ENCODE measurements at regions not wholly inside any gene's neighbourhood (a gene's known extent, or its start where the extent isn't known, plus 50 kb on each side); places are given as distances from the start of the nearest gene placed in this dataset.

GRCh38 chr9:108617676-108618075 lies 238.1 kb downstream of the ACTL7B start:
- Mint-ChIP-seq H3K4me3 (no peak overlapping the region), H3K36me3 (no peaks in the 10 kb centered on the region), H3K27me3 (ENCODE audit: low read depth in 3 of 3) (peaks cover 0 to 4% (median 3%) of the 10 kb centered on the region in 3 donors), H3K4me1 (peaks cover 57% of the 10 kb centered on the region), H3K27ac (no peak overlapping the region), H3K9me3 (peaks cover 0 to 2% (median 1%) of the 10 kb centered on the region in 7 donors)
- Histone ChIP-seq H3K4me3 (replicated peaks in 1 of 3; ENCODE audit: low read depth in 2 of 3, low read length in 3 of 3) (no peak overlapping the region), H3K4me2 (replicated peaks; ENCODE audit: extremely low read depth, low read length, poor library complexity, severe bottlenecking) (no peak overlapping the region), H3K9ac (ENCODE audit: insufficient read depth, low read length, poor library complexity, severe bottlenecking) (no peak overlapping the region), H2AFZ (ENCODE audit: insufficient read depth, low read depth, low read length, poor library complexity, severe bottlenecking) (no peak overlapping the region), H3K9me3 (replicated peaks in 1 of 2; ENCODE audit: control insufficient read depth in 1 of 2, insufficient read depth in 1 of 2, low read length in 2 of 2) (no peaks in the 10 kb centered on the region), H4K20me1 (ENCODE audit: insufficient read depth, low read length) (no peaks in the 10 kb centered on the region), H3K36me3 (replicated peaks in 1 of 2; ENCODE audit: control insufficient read depth in 1 of 2, insufficient read depth in 2 of 2, low read length in 2 of 2) (no peaks in the 10 kb centered on the region), H3K27me3 (ENCODE audit: control insufficient read depth in 2 of 2, insufficient read depth in 2 of 2, low read length in 2 of 2) (no peaks in the 10 kb centered on the region), H3K4me1 (ENCODE audit: control insufficient read depth in 1 of 2, insufficient read depth in 2 of 2, low read length in 2 of 2) (peaks cover 35 to 41% of the 10 kb centered on the region in 2 donors), H3K27ac (ENCODE audit: low read depth in 1 of 2, low read length in 2 of 2) (no peak overlapping the region), H3K79me2 (ENCODE audit: insufficient read depth, low read length) (no peaks in the 10 kb centered on the region)
- no peak for TF ChIP-seq CTCF (IDR thresholded peaks at IDR 0.05)
- no peak for DNase-seq
- intact Hi-C loops (cut with micrococcal nuclease) = no loop called here

GRCh38 chr9:108615152-108615551 lies 240.6 kb downstream of the ACTL7B start:
- no peak overlapping the region for H3K4me3 ChIP-seq (replicated peaks in 1 of 3; ENCODE audit: low read depth in 2 of 3, low read length in 3 of 3)
- H3K9me3 Mint-ChIP-seq = peaks cover 0 to 2% (median 0%) of the 10 kb centered on the region in 7 donors
- no peak for TF ChIP-seq CTCF (IDR thresholded peaks at IDR 0.05)
- no peaks in the 10 kb centered on the region for H3K27me3 ChIP-seq (ENCODE audit: control insufficient read depth in 2 of 2, insufficient read depth in 2 of 2, low read length in 2 of 2)
- H3K9me3 ChIP-seq (replicated peaks in 1 of 2; ENCODE audit: control insufficient read depth in 1 of 2, insufficient read depth in 1 of 2, low read length in 2 of 2) = no peaks in the 10 kb centered on the region
- intact Hi-C loops (cut with micrococcal nuclease) = no loop called here
- H3K27me3 Mint-ChIP-seq (ENCODE audit: low read depth in 3 of 3) = peaks cover 0 to 3% (median 2%) of the 10 kb centered on the region in 3 donors
- peak overlapping the region in 1 of 2 donors; percentile 66 for H3K27ac ChIP-seq (ENCODE audit: low read depth in 1 of 2, low read length in 2 of 2)
- no peaks in the 10 kb centered on the region for H3K36me3 ChIP-seq (replicated peaks in 1 of 2; ENCODE audit: control insufficient read depth in 1 of 2, insufficient read depth in 2 of 2, low read length in 2 of 2)
- H3K79me2 ChIP-seq (ENCODE audit: insufficient read depth, low read length) = no peaks in the 10 kb centered on the region
- peaks cover 36% of the 10 kb centered on the region for H3K4me1 Mint-ChIP-seq
- no peak overlapping the region for H3K4me2 ChIP-seq (replicated peaks; ENCODE audit: extremely low read depth, low read length, poor library complexity, severe bottlenecking)
- no peaks in the 10 kb centered on the region for H3K36me3 Mint-ChIP-seq
- H3K4me1 ChIP-seq (ENCODE audit: control insufficient read depth in 1 of 2, insufficient read depth in 2 of 2, low read length in 2 of 2) = peaks cover 12 to 17% of the 10 kb centered on the region in 2 donors
- H2AFZ ChIP-seq (ENCODE audit: insufficient read depth, low read depth, low read length, poor library complexity, severe bottlenecking) = no peak overlapping the region
- peak overlapping the region in 1 of 2 donors; percentile 54 for H3K4me3 Mint-ChIP-seq
- peak; percentile 13 to 58 (median 38) for DNase-seq
- H3K27ac Mint-ChIP-seq = peak overlapping the region; percentile 12 to 87 (median 45)
- no peak overlapping the region for H3K9ac ChIP-seq (ENCODE audit: insufficient read depth, low read length, poor library complexity, severe bottlenecking)
- no peaks in the 10 kb centered on the region for H4K20me1 ChIP-seq (ENCODE audit: insufficient read depth, low read length)
- WGBS (ENCODE audit: insufficient coverage) = no CpG with 5 or more reads among the region's 1 CpG

Data from CD14-positive monocyte (primary cell).